GM12873 (cell line): ENCODE measurements at regions not wholly inside any gene's neighbourhood (a gene's known extent, or its start where the extent isn't known, plus 50 kb on each side); places are given as distances from the start of the nearest gene placed in this dataset.

Experiments
- CTCF ChIP-seq: IDR thresholded peaks from 2 replicates; pipeline ENCODE4 v1.5.1; 2012; ENCODE audit warnings: low read depth, mild to moderate bottlenecking, moderate library complexity, low read length, control low read depth; ENCODE audit not compliant: insufficient read depth; ENCODE audit errors: missing control alignments

GRCh38 chr14:54200726-54201125 is 196.1 kb upstream of the CDKN3 start:
- TF ChIP-seq CTCF = no peak

- no peak for TF ChIP-seq CTCF
Measured at GRCh38 chr14:54202288-54202687, 194.5 kb upstream of the CDKN3 start.

- TF ChIP-seq CTCF = no peak
Measured at GRCh38 chr14:54206516-54206915, 190.3 kb upstream of the CDKN3 start.

- TF ChIP-seq CTCF = no peak
Measured at GRCh38 chr14:54207075-54207474, 189.7 kb upstream of the CDKN3 start.

- TF ChIP-seq CTCF = no peak
Measured at GRCh38 chr14:54207476-54208462, 189.0 kb upstream of the CDKN3 start.

- no peak for TF ChIP-seq CTCF
Measured at GRCh38 chr14:54208751-54209150, 188.1 kb upstream of the CDKN3 start.

- no peak for TF ChIP-seq CTCF
Measured at GRCh38 chr14:54209511-54210250, 187.1 kb upstream of the CDKN3 start.
